BJ (cell line): ENCODE measurements at regions not wholly inside any gene's neighbourhood (a gene's known extent, or its start where the extent isn't known, plus 50 kb on each side); places are given as distances from the start of the nearest gene placed in this dataset.

Source experiments
- CTCF ChIA-PET: fragments of 350-600 bp; formaldehyde crosslinking; extraction: SDS; loops from one replicate; lab custom pipeline; 2021; ENCODE audit warnings: antibody characterized with exemption, inconsistent platforms; lab: Yijun Ruan, JAX
- POLR2A ChIA-PET: fragments of 300-600 bp; sonication (Branson Sonifier 250); formaldehyde crosslinking; extraction: SDS; loops from one replicate; lab custom pipeline; 2021; ENCODE audit warnings: antibody characterized with exemption; lab: Charles Lee
- DNase-seq: peaks from one replicate; pipeline ENCODE4 v3.0.0-alpha.2; 2011; ENCODE audit warnings: low read depth
- H3K27me3 ChIP-seq: 2 replicates; pipeline ENCODE4 v1.6.0; 2011; ENCODE audit warnings: low read length; ENCODE audit not compliant: control insufficient read depth, insufficient read depth
- H3K36me3 ChIP-seq: 2 replicates; pipeline ENCODE4 v1.5.1; 2011; ENCODE audit warnings: low read length; ENCODE audit not compliant: control insufficient read depth, insufficient read depth
- H3K4me3 ChIP-seq: 2 replicates; pipeline ENCODE4 v1.5.1; 2011; ENCODE audit warnings: low read depth, mild to moderate bottlenecking, control low read depth, low read length
- TF ChIP-seq, protein P1 (sequence below): IDR thresholded peaks from 2 replicates; pipeline ENCODE4 v1.5.1; 2011; ENCODE audit warnings: low read depth, mild to moderate bottlenecking, control low read depth, inconsistent platforms, low read length, moderate library complexity; ENCODE audit not compliant: insufficient read depth

DNA sequence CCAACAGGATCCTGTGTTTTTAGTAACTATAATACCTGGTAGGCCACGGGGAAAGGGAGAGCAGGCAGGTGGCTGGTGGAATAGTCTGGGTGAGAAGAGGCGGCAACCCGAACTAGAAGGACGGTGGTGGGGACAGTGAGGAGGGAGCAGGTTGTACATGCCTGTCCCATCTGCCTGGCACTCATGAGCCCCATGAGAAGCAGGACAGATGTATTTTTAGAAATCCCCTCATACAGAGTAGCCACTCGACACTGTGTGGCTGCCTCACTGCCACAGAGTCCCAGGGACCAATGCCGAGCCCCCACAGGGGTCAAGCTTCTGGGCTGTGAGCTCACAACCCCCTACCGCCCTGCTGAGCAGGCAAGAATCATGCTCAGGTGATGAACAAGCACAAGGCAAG lies 136.6 kb downstream of the SEC61B start:
- Histone ChIP-seq H3K4me3 (no peak overlapping the region), H3K36me3 (no peaks in the 10 kb centered on the region), H3K27me3 (peaks cover 11% of the 10 kb centered on the region)
- CTCF ChIA-PET: no interaction called here
- no peak for DNase-seq
- TF ChIP-seq, protein P1, sequence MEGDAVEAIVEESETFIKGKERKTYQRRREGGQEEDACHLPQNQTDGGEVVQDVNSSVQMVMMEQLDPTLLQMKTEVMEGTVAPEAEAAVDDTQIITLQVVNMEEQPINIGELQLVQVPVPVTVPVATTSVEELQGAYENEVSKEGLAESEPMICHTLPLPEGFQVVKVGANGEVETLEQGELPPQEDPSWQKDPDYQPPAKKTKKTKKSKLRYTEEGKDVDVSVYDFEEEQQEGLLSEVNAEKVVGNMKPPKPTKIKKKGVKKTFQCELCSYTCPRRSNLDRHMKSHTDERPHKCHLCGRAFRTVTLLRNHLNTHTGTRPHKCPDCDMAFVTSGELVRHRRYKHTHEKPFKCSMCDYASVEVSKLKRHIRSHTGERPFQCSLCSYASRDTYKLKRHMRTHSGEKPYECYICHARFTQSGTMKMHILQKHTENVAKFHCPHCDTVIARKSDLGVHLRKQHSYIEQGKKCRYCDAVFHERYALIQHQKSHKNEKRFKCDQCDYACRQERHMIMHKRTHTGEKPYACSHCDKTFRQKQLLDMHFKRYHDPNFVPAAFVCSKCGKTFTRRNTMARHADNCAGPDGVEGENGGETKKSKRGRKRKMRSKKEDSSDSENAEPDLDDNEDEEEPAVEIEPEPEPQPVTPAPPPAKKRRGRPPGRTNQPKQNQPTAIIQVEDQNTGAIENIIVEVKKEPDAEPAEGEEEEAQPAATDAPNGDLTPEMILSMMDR: no peak
- POLR2A ChIA-PET: no interaction called here

DNA sequence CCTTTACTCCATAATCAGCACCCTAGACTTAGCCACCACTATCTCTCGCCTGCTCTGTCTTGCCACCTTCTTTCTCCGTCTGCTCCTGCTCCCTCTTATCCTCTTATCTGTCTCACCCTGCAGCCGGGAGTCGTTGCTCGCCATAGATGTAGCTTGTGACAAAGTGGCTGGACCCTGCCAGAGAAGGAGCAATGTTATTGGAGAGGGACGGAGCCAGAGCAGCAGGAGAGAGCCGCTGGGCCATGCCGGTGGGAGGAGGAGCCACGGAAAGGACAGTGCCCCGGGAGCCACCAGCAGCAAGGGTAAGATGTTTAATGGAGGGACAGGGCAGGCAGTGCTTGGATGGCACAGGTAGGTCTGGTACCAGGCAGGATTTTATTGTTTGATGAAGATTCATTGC lies 137.3 kb downstream of the SEC61B start:
- TF ChIP-seq, protein P1: no peak
- no peak overlapping the region for H3K4me3 ChIP-seq
- H3K36me3 ChIP-seq: no peaks in the 10 kb centered on the region
- POLR2A ChIA-PET: no interaction called here
- peaks cover 11% of the 10 kb centered on the region for H3K27me3 ChIP-seq
- DNase-seq: no peak
- CTCF ChIA-PET: interaction anchor here (0.6 kb wide), 2 partner anchors 81 to 125 kb away, joined by 3 read pairs; no protein-coding TSS in a partner anchor

DNA sequence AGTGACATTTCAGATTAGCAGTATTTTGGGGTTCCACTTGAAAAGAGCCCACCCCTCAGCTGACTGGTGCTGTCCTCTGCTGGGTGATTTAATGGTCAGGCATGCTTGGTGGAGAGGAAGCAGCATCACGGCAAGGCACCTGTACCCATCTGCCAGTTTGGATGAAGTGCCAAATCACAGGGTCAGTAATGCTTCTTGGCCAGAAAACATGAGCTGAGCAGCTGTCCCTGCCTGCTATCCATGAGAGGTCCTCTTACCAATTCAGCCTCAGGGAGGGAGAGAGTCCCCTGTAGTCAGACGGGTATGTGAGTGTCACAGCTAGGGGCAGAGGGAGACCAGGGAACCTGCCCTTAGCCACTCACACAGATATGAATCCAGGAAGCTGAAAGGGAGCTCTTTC lies 137.9 kb downstream of the SEC61B start:
- no peak overlapping the region for H3K4me3 ChIP-seq
- ChIA-PET POLR2A (no interaction called here), CTCF (interaction anchor here (0.6 kb wide), 1 partner anchor 125 kb away, joined by 3 read pairs; no protein-coding TSS in a partner anchor)
- no peak for DNase-seq
- peaks cover 11% of the 10 kb centered on the region for H3K27me3 ChIP-seq
- TF ChIP-seq, protein P1: no peak
- H3K36me3 ChIP-seq: no peaks in the 10 kb centered on the region

DNA sequence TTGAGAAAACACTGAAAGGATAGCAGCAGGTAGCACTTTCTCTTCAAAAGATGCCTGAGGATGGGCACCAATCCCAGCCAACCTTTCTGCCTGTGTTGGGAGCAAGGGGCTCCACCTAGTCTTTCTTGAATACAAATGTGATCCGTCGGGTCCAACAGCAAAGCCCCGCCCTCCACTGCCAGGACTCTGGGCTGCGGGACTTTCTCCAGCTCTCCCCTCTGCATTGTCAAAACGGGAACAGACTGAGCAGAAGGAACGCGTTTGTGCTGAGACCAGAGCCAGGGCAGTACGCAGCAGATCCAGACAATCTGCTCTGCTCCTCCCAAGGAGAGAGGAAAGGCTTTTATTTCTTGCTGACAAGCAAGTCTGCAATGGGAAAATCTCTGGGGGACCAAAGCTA lies 139.7 kb downstream of the SEC61B start:
- POLR2A ChIA-PET: no interaction called here
- TF ChIP-seq, protein P1: no peak
- Histone ChIP-seq H3K27me3 (peaks cover 11% of the 10 kb centered on the region), H3K4me3 (no peak overlapping the region), H3K36me3 (no peaks in the 10 kb centered on the region)
- CTCF ChIA-PET: no interaction called here
- no peak for DNase-seq

DNA sequence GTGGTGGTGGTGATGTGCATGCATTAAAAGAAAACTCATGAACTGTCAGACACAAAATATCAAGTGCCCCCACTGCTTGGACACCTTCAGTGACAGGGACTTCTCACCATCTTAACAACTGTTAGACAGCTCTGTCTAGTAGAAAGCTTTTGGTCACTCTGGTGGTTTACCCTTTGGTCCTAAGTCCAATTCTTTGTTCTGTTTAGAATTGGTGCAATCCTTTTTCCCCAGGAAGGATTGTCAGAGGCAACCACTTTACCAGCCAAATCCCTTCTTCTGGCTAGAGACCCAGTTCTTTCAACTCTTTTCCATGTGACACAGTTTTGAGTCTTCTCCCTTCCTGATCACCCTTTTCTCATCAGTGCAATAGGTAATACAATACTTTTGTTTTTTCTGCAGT lies 140.2 kb downstream of the SEC61B start:
- no peak for DNase-seq
- ChIA-PET POLR2A (no interaction called here), CTCF (interaction anchor here (1.3 kb wide), 1 partner anchor 83 kb away, joined by 4 read pairs; no protein-coding TSS in a partner anchor)
- Histone ChIP-seq H3K27me3 (peaks cover 11% of the 10 kb centered on the region), H3K4me3 (no peak overlapping the region), H3K36me3 (no peaks in the 10 kb centered on the region)
- TF ChIP-seq, protein P1: no peak
